HG02884 (cell line): ENCODE measurements at regions not wholly inside any gene's neighbourhood (a gene's known extent, or its start where the extent isn't known, plus 50 kb on each side); places are given as distances from the start of the nearest gene placed in this dataset.

Source experiments
- ATAC-seq: cut with Tn5 transposase; IDR thresholded peaks from one replicate; pipeline ENCODE4 v1.9.1; 2021; ENCODE audit warnings: mild to moderate bottlenecking, moderate library complexity; ENCODE audit not compliant: unreplicated experiment

DNA sequence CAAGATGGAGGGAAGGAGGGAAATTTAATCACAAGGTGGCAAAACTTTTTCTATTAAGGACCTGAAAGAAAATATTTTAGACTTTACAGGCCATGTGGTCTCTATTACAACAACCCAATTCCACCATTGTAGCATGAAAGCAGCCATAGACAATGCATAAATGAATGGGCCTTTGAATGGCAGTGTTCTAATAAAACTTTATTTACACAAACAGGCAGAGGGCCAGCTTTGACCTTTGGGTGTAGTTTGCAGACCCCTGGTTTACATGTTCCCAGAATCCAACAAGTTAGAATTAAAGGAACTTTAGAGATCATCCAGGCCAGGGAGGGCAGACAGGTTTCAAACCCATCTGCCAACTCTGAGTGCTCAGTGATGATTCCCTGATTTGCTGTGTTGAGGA, 95.2 kb downstream of the BANF2 start:
- no peak for ATAC-seq

DNA sequence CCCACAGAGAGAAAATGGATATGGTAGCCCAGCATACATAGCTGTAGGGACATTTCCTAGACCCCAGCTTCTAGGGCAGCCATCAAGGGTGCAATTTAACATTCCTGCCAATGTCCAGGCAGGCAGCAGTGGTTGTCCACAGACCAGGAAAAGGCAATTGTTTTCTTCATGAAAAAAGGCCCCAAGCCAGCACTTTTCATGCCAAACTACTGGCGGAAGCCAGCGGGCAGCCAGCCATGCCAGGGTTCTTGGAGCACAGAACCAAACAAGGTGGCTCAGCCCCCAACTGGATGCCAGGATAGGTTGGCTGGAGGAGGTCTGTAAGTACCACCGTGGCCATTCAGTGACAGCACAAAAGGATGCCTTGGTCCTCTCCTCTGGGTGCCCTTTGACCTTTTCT, 94.6 kb downstream of the BANF2 start:
- ATAC-seq: no peak

DNA sequence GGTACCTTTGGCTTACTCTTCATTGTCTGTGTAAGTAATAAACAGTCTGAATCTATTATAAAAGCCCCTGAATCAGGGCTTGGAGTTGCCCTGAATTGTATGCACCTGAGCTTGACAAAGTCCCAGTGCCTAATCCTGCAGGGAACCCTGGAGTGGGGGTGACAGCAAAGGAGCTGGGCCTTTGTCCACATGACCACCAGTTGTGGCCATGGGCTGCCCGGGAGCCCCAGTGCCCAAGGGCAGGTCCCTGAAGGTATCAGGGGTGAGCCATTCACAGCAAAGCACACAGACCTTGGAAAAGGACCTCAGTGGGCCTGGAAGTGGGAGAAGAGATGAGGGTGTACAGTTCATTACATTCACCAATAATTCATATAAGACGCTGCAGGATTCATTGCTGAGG, 94.2 kb downstream of the BANF2 start:
- ATAC-seq: no peak

DNA sequence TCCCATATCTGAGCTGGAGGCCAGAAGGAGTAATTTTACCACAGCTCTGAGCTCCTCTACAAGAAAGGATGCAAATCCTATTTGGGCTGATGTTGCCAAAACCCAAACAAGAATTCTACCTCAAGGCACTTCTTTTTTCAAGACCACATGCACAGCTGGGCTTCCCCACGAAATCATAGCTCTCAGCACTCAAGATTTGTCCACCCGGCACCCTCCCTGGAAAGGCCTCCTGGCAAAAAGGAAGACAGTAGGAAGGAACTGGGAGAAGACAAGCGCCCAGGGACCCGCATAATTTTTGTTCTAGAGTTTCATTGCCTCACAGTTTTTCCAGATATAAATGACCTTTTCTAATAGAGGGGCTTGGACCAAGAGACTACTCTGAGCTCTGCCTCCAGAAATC, 90.5 kb downstream of the BANF2 start:
- no peak for ATAC-seq

DNA sequence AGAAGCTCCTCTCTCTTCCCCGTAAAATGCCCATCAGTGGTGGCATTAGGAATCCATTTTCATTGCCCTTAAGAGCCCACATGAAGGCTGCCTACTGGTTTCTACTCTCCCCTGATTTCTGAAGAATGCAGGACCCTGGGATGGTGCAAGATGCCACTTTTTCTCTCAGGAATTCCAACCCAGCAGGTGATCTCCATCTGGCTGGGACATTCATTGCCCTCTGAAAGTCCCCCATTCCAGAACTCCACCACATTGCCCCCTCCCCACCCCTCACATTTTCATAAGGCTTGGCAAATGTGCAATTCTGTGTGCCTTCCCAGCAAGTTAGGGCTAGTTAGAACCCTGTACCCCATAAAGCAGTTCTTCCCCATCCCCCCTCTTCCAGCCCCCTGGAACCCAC, 88.0 kb downstream of the BANF2 start:
- no peak for ATAC-seq

DNA sequence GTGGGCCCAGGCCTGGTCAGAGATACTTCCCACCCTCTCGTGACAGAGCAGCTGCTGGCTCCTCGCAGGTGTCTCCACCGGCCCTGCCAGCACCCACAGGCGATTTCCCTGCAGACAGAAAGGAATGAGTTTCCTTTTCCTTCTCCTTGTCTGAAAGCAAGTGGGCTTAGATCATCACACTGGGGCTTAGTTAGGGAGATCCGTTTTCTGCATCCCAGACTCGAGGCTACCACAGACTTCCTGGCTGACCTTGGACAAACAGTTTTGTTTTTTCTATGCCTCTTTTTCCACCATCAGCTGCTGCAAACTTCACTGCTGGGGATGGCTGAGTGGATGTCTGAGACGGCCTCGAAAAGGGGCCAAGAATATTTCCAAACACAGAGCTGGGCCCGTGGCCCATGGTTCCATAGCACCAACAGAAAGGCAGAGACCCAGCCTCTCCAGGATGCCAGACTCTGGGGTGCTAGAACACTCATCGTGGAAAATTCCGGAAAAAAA, 86.5 kb downstream of the BANF2 start:
- no peak for ATAC-seq
